HEK293 (cell line): ENCODE measurements at regions not wholly inside any gene's neighbourhood (a gene's known extent, or its start where the extent isn't known, plus 50 kb on each side); places are given as distances from the start of the nearest gene placed in this dataset.

Experiments
- CTCF ChIA-PET: fragments of 350-600 bp; formaldehyde crosslinking; extraction: SDS; loops from one replicate; lab custom pipeline; 2021; ENCODE audit warnings: antibody characterized with exemption; lab: Yijun Ruan, JAX
- POLR2A ChIA-PET: fragments of 300-600 bp; formaldehyde crosslinking; extraction: SDS; loops from one replicate; lab custom pipeline; 2020; ENCODE audit warnings: antibody characterized with exemption, inconsistent platforms; lab: Yijun Ruan, JAX
- H3K27ac ChIP-seq: fragments of 200-500 bp; sonication (Bioruptor generic); 2 replicates; pipeline ENCODE4 v1.5.1; 2014; ENCODE audit warnings: low read depth, low read length, control low read depth, inconsistent platforms; ENCODE audit errors: extremely low read depth
- H3K36me3 ChIP-seq, 2 experiments: fragments of 200-500 bp in 1 of 2; sonication (Bioruptor generic) in 1 of 2; 1 replicate in 1 of 2; 2 replicates in 1 of 2; pipeline ENCODE4 v1.5.1; 2014 to 2017; ENCODE audit warnings: inconsistent platforms in 2 of 2, low read length in 2 of 2; ENCODE audit not compliant: control insufficient read depth in 2 of 2, insufficient read depth in 1 of 2
- H3K4me1 ChIP-seq: fragments of 200-500 bp; sonication (Bioruptor generic); 2 replicates; pipeline ENCODE4 v1.5.1; 2014; ENCODE audit warnings: mild to moderate bottlenecking, low read length, inconsistent platforms; ENCODE audit not compliant: control insufficient read depth, insufficient read depth
- H3K4me3 ChIP-seq: 2 replicates; pipeline ENCODE4 v1.5.1; 2011; ENCODE audit warnings: low read depth, mild to moderate bottlenecking, control low read depth, low read length, moderate library complexity
- H3K9me3 ChIP-seq: fragments of 200-500 bp; sonication (Bioruptor generic); 2 replicates; pipeline ENCODE4 v1.5.1; 2014; ENCODE audit warnings: low read depth, low read length, inconsistent platforms; ENCODE audit not compliant: control insufficient read depth, insufficient read depth
- GLI2 ChIP-seq: fragments of 450-650 bp; formaldehyde crosslinking; IDR thresholded peaks from 2 replicates; pipeline ENCODE4; 2017; ENCODE audit warnings: missing biosample characterization, missing genetic modification characterization, low read depth, borderline replicate concordance
- INSM2 ChIP-seq: fragments of 450-650 bp; formaldehyde crosslinking; IDR thresholded peaks from 2 replicates; pipeline ENCODE4 v1.5.1; 2016; ENCODE audit warnings: missing biosample characterization, missing genetic modification characterization
- KLF16 ChIP-seq: fragments of 450-650 bp; formaldehyde crosslinking; IDR thresholded peaks from 2 replicates; pipeline ENCODE4 v1.5.1; 2017; ENCODE audit warnings: missing biosample characterization, missing genetic modification characterization
- RBAK ChIP-seq: fragments of 450-650 bp; formaldehyde crosslinking; IDR thresholded peaks from 2 replicates; pipeline ENCODE4 v1.5.1; 2016; ENCODE audit warnings: missing biosample characterization, missing genetic modification characterization
- SETDB1 ChIP-seq: IDR thresholded peaks from one replicate; pipeline ENCODE4 v1.6.1; 2017; ENCODE audit warnings: mild to moderate bottlenecking, low read length, moderate library complexity, mixed read lengths; ENCODE audit not compliant: insufficient read length
- TRIM28 ChIP-seq: IDR thresholded peaks from 2 replicates; pipeline ENCODE4 v1.6.1; 2011; ENCODE audit warnings: low read length, control low read depth, borderline replicate concordance
- ZBTB7A ChIP-seq: fragments of 450-650 bp; formaldehyde crosslinking; IDR thresholded peaks from 2 replicates; pipeline ENCODE4 v1.5.1; 2016; ENCODE audit warnings: low read depth, missing biosample characterization, missing genetic modification characterization
- ZNF214 ChIP-seq: fragments of 450-650 bp; formaldehyde crosslinking; IDR thresholded peaks from 2 replicates; pipeline ENCODE4 v1.5.1; 2017; ENCODE audit warnings: missing biosample characterization, mild to moderate bottlenecking, missing genetic modification characterization, borderline replicate concordance
- ZNF473 ChIP-seq: fragments of 450-650 bp; formaldehyde crosslinking; IDR thresholded peaks from 2 replicates; pipeline ENCODE4 v1.5.1; 2017; ENCODE audit warnings: missing biosample characterization, missing genetic modification characterization
- ZNF514 ChIP-seq: fragments of 450-650 bp; formaldehyde crosslinking; IDR thresholded peaks from 2 replicates; pipeline ENCODE4 v1.5.1; 2016; ENCODE audit warnings: missing biosample characterization, missing genetic modification characterization
- ZNF555 ChIP-seq: fragments of 450-650 bp; formaldehyde crosslinking; conservative IDR thresholded peaks from 2 replicates; pipeline ENCODE4 v1.5.1; 2017; ENCODE audit warnings: missing biosample characterization, mild to moderate bottlenecking, missing genetic modification characterization, inconsistent platforms
- ZNF561 ChIP-seq: fragments of 450-650 bp; IDR thresholded peaks from 2 replicates; pipeline ENCODE4 v1.5.1; 2018; ENCODE audit warnings: missing biosample characterization, missing genetic modification characterization, borderline replicate concordance
- ZNF660 ChIP-seq: fragments of 450-650 bp; IDR thresholded peaks from 2 replicates; pipeline ENCODE4 v1.5.1; 2018; ENCODE audit warnings: missing biosample characterization, mild to moderate bottlenecking, missing genetic modification characterization
- ZNF792 ChIP-seq: fragments of 450-650 bp; formaldehyde crosslinking; IDR thresholded peaks from 2 replicates; pipeline ENCODE4 v1.5.1; 2016; ENCODE audit warnings: missing biosample characterization, missing genetic modification characterization
- ZNF837 ChIP-seq: fragments of 450-650 bp; formaldehyde crosslinking; IDR thresholded peaks from 2 replicates; pipeline ENCODE4 v1.5.1; 2016; ENCODE audit warnings: missing biosample characterization, missing genetic modification characterization
- TF ChIP-seq, protein P1 (sequence below): fragments of 450-650 bp; formaldehyde crosslinking; IDR thresholded peaks from 2 replicates; pipeline ENCODE4; 2016; ENCODE audit warnings: missing biosample characterization, missing genetic modification characterization
- TF ChIP-seq, protein P2 (sequence below): fragments of 450-650 bp; IDR thresholded peaks from 2 replicates; pipeline ENCODE4 v1.5.1; 2018; ENCODE audit warnings: missing biosample characterization, missing genetic modification characterization
- TF ChIP-seq, protein P3 (sequence below): fragments of 450-650 bp; formaldehyde crosslinking; IDR thresholded peaks from 2 replicates; pipeline ENCODE4 v1.5.1; 2016; ENCODE audit warnings: missing biosample characterization, missing genetic modification characterization, borderline replicate concordance
- TF ChIP-seq, protein P4 (sequence below): fragments of 450-650 bp; formaldehyde crosslinking; IDR thresholded peaks from 2 replicates; pipeline ENCODE4 v1.5.1; 2016; ENCODE audit warnings: missing biosample characterization, missing genetic modification characterization

- no peak overlapping the region for H3K4me3 ChIP-seq
- CTCF ChIA-PET, result no interaction called here
- TF ChIP-seq ZNF837 (tag by site-specific recombination), result no peak
- H3K36me3 ChIP-seq, result no peaks in the 10 kb centered on the region
- H3K4me1 ChIP-seq, result no peaks in the 10 kb centered on the region
- H3K27ac ChIP-seq, result no peak overlapping the region
- no peaks in the 10 kb centered on the region for H3K9me3 ChIP-seq
- POLR2A ChIA-PET, result no interaction called here
These were observed 163.6 kb upstream of the ALKAL2 start for GRCh38 chr2:451495-451894.

DNA sequence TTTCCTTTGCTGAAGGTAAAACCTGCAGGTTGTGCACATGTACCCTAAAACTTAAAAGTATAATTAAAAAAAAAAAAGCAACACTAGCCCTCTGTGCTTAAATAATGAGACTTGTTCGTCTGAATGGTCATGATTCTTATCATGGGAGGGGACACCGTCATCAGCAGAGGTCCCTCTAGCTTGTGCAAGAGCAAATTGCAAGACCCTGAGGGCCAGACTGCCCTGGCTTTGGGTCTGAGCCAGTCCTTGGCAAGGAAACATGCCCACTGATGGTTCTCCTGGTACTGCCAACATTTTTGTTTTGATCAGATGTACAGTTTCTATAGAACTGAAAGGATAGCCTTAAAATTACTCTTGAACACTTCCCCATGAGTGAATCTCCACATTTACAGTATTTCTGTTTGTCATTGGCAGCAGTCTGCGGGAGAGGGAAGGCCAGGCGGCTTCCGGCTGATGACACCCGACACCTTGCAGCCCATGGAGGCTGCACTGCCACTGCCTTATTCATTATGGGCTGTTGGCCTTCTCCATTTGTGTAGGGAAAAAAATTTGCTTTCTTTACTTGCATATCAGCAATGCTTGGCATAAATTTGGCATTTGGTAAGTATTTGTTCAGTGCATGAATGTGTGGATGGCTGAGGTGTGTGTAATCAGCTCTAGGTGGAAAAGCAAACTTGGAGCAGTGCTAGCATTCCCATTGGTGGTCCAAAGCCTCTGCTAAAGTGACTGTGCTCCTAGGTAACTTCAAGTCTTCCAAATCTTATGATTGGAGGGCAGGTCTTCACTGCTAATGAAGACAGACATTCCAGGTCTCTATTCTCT is 161.6 kb upstream of the ALKAL2 start:
- ChIA-PET CTCF (no interaction called here), POLR2A (no interaction called here)
- TF ChIP-seq TRIM28, result peak; percentile 19; the same call in 1 of the 2 replicates
- TF ChIP-seq ZBTB7A (tag by site-specific recombination), result no peak
- TF ChIP-seq ZNF514 (tag by site-specific recombination), result no peak
- no peak overlapping the region for H3K4me3 ChIP-seq
- no peak overlapping the region for H3K27ac ChIP-seq
- no peaks in the 10 kb centered on the region for H3K36me3 ChIP-seq
- no peaks in the 10 kb centered on the region for H3K9me3 ChIP-seq
- no peaks in the 10 kb centered on the region for H3K4me1 ChIP-seq

GRCh38 chr2:447902-448665 is 160.2 kb upstream of the ALKAL2 start:
- TF ChIP-seq ZNF660 (tag by site-specific recombination), result no peak
- TF ChIP-seq KLF16, result no peak
- TF ChIP-seq, protein P1, sequence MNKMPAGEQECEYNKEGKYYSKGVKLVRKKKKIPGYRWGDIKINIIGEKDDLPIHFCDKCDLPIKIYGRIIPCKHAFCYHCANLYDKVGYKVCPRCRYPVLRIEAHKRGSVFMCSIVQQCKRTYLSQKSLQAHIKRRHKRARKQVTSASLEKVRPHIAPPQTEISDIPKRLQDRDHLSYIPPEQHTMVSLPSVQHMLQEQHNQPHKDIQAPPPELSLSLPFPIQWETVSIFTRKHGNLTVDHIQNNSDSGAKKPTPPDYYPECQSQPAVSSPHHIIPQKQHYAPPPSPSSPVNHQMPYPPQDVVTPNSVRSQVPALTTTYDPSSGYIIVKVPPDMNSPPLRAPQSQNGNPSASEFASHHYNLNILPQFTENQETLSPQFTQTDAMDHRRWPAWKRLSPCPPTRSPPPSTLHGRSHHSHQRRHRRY, result no peak
- TF ChIP-seq, protein P2, sequence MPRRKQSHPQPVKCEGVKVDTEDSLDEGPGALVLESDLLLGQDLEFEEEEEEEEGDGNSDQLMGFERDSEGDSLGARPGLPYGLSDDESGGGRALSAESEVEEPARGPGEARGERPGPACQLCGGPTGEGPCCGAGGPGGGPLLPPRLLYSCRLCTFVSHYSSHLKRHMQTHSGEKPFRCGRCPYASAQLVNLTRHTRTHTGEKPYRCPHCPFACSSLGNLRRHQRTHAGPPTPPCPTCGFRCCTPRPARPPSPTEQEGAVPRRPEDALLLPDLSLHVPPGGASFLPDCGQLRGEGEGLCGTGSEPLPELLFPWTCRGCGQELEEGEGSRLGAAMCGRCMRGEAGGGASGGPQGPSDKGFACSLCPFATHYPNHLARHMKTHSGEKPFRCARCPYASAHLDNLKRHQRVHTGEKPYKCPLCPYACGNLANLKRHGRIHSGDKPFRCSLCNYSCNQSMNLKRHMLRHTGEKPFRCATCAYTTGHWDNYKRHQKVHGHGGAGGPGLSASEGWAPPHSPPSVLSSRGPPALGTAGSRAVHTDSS, result no peak
- TF ChIP-seq ZNF792 (tag by site-specific recombination), result no peak
- TF ChIP-seq GLI2 (tag by site-specific recombination), result no peak
- no peak for TF ChIP-seq ZNF214 (tag by site-specific recombination)
- TF ChIP-seq ZNF561, result no peak
- TF ChIP-seq, protein P3, sequence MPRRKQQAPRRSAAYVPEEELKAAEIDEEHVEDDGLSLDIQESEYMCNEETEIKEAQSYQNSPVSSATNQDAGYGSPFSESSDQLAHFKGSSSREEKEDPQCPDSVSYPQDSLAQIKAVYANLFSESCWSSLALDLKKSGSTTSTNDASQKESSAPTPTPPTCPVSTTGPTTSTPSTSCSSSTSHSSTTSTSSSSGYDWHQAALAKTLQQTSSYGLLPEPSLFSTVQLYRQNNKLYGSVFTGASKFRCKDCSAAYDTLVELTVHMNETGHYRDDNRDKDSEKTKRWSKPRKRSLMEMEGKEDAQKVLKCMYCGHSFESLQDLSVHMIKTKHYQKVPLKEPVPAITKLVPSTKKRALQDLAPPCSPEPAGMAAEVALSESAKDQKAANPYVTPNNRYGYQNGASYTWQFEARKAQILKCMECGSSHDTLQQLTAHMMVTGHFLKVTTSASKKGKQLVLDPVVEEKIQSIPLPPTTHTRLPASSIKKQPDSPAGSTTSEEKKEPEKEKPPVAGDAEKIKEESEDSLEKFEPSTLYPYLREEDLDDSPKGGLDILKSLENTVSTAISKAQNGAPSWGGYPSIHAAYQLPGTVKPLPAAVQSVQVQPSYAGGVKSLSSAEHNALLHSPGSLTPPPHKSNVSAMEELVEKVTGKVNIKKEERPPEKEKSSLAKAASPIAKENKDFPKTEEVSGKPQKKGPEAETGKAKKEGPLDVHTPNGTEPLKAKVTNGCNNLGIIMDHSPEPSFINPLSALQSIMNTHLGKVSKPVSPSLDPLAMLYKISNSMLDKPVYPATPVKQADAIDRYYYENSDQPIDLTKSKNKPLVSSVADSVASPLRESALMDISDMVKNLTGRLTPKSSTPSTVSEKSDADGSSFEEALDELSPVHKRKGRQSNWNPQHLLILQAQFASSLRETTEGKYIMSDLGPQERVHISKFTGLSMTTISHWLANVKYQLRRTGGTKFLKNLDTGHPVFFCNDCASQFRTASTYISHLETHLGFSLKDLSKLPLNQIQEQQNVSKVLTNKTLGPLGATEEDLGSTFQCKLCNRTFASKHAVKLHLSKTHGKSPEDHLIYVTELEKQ (tag by site-specific recombination), result no peak
- TF ChIP-seq ZNF473 (tag by site-specific recombination), result no peak
- no peak for TF ChIP-seq ZNF555
- TF ChIP-seq SETDB1, result no peak
- TF ChIP-seq RBAK (tag by site-specific recombination), result no peak
- TF ChIP-seq INSM2 (tag by site-specific recombination), result no peak
- TF ChIP-seq, protein P4, sequence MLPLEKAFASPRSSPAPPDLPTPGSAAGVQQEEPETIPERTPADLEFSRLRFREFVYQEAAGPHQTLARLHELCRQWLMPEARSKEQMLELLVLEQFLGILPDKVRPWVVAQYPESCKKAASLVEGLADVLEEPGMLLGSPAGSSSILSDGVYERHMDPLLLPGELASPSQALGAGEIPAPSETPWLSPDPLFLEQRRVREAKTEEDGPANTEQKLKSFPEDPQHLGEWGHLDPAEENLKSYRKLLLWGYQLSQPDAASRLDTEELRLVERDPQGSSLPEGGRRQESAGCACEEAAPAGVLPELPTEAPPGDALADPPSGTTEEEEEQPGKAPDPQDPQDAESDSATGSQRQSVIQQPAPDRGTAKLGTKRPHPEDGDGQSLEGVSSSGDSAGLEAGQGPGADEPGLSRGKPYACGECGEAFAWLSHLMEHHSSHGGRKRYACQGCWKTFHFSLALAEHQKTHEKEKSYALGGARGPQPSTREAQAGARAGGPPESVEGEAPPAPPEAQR (tag by site-specific recombination), result no peak
- no peaks in the 10 kb centered on the region for H3K36me3 ChIP-seq
- no peak overlapping the region for H3K27ac ChIP-seq
- no peaks in the 10 kb centered on the region for H3K9me3 ChIP-seq
- no peak overlapping the region for H3K4me3 ChIP-seq
- CTCF ChIA-PET, result no interaction called here
- H3K4me1 ChIP-seq, result no peaks in the 10 kb centered on the region
- POLR2A ChIA-PET, result no interaction called here
